NCI-H1694 treated with DMSO at 0.1 percent for 48 hours (cell line): ENCODE measurements at regions not wholly inside any gene's neighbourhood (a gene's known extent, or its start where the extent isn't known, plus 50 kb on each side); places are given as distances from the start of the nearest gene placed in this dataset.
A peak's percentile ranks its signal among the peaks of the same experiment; 100 is the strongest.

Experiments
- DNase-seq: peaks from one replicate; lab custom pipeline; 2025; lab: John Stamatoyannopoulos, UW

- no peak for DNase-seq
Observed at GRCh38 chr20:52401431-52401830, 209.9 kb upstream of the ZFP64 start.

- no peak for DNase-seq
Observed at GRCh38 chr20:52399352-52399751, 207.8 kb upstream of the ZFP64 start.

GRCh38 chr20:52389606-52390005 lies 198.0 kb upstream of the ZFP64 start:
- no peak for DNase-seq

GRCh38 chr20:52383995-52384621 lies 192.5 kb upstream of the ZFP64 start:
- no peak for DNase-seq

GRCh38 chr20:52382933-52383332 lies 191.4 kb upstream of the ZFP64 start:
- no peak for DNase-seq

- DNase-seq = peak; percentile 26
Observed at GRCh38 chr20:52379723-52380336, 188.3 kb upstream of the ZFP64 start.

GRCh38 chr20:52372169-52372568 lies 180.6 kb upstream of the ZFP64 start:
- no peak for DNase-seq

GRCh38 chr20:52365688-52366087 lies 174.1 kb upstream of the ZFP64 start:
- no peak for DNase-seq

GRCh38 chr20:52364405-52364804 lies 172.8 kb upstream of the ZFP64 start:
- no peak for DNase-seq

- DNase-seq = no peak
Observed at GRCh38 chr20:52361650-52362049, 170.1 kb upstream of the ZFP64 start.

GRCh38 chr20:52349806-52350205 lies 158.2 kb upstream of the ZFP64 start:
- no peak for DNase-seq

- DNase-seq = no peak
Observed at GRCh38 chr20:52348434-52348833, 156.9 kb upstream of the ZFP64 start.

GRCh38 chr20:52346797-52347196 lies 155.2 kb upstream of the ZFP64 start:
- DNase-seq = no peak

- DNase-seq = no peak
Observed at GRCh38 chr20:52342913-52343312, 151.3 kb upstream of the ZFP64 start.

GRCh38 chr20:52340036-52340634 lies 148.6 kb upstream of the ZFP64 start:
- DNase-seq = no peak

GRCh38 chr20:52332649-52333250 lies 141.2 kb upstream of the ZFP64 start:
- no peak for DNase-seq

GRCh38 chr20:52332230-52332629 lies 140.7 kb upstream of the ZFP64 start:
- DNase-seq = no peak

GRCh38 chr20:52331655-52332054 lies 140.1 kb upstream of the ZFP64 start:
- DNase-seq = no peak

- no peak for DNase-seq
Observed at GRCh38 chr20:52321396-52321795, 129.8 kb upstream of the ZFP64 start.

GRCh38 chr20:52318651-52319050 lies 127.1 kb upstream of the ZFP64 start:
- no peak for DNase-seq

- DNase-seq = peak; percentile 85
Observed at GRCh38 chr20:52313341-52313963, 121.9 kb upstream of the ZFP64 start.

GRCh38 chr20:52312132-52312729 lies 120.7 kb upstream of the ZFP64 start:
- peak; percentile 66 for DNase-seq
